HG02610 (cell line): ENCODE measurements at regions not wholly inside any gene's neighbourhood (a gene's known extent, or its start where the extent isn't known, plus 50 kb on each side); places are given as distances from the start of the nearest gene placed in this dataset.
"Not testable (repeated sequence)": the region's sequence is repeated elsewhere in the genome, so short reads cannot be mapped to it uniquely, and the experiment has no call there.

Experiments used
- ATAC-seq: cut with Tn5 transposase; IDR thresholded peaks from one replicate; pipeline ENCODE4 v1.9.1; 2021; ENCODE audit warnings: mild to moderate bottlenecking, moderate library complexity; ENCODE audit not compliant: unreplicated experiment

- ATAC-seq = no peak
Observed at GRCh38 chrX:7640392-7640791, 202.6 kb upstream of the VCX start.

- ATAC-seq = no peak
Observed at GRCh38 chrX:7638078-7638710, 204.8 kb upstream of the VCX start.

DNA sequence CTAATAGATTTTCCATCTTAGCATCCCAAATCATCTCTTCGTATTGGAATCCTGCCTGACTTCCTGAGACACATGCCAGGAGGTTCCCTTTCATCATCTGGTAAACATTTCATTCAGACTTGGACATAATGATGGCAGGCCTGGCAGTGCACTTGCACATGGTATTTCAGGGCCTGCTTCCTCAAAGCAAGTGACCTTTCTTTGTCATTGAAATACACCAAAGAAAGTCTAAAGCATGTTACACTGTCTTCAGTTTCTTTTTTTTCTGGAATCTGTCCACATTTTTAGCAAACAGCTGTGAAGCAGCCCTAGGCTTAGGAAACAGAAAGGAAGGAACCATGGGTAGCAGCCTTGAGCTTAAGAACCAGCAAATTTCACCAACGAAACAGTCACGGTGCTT is 205.9 kb upstream of the VCX start:
- ATAC-seq = no peak

- no peak for ATAC-seq
Observed at GRCh38 chrX:7635604-7636003, 207.4 kb upstream of the VCX start.

GRCh38 chrX:7620560-7620959 is 222.4 kb upstream of the VCX start:
- no peak for ATAC-seq

- no peak for ATAC-seq
Observed at GRCh38 chrX:7617994-7618393, 225.0 kb upstream of the VCX start.

DNA sequence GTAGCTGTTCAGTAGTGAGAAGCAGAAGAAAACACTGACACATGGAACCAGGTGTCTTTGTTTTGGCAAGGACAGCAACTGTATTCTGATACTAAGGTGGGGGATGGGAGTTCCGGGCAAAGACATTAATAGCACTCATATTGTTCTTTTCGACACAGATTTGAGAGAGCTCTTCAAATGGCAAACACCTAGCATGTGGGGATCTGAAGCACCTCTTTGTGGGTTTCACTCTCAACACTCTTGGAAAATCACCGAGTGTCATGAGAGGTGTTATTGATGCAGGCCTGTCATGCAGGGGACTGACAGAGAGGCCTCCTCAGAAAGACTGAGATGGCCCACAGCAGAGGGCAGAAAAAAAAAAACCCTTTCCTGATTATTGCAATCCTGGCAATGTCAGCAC is 228.4 kb upstream of the VCX start:
- no peak for ATAC-seq

DNA sequence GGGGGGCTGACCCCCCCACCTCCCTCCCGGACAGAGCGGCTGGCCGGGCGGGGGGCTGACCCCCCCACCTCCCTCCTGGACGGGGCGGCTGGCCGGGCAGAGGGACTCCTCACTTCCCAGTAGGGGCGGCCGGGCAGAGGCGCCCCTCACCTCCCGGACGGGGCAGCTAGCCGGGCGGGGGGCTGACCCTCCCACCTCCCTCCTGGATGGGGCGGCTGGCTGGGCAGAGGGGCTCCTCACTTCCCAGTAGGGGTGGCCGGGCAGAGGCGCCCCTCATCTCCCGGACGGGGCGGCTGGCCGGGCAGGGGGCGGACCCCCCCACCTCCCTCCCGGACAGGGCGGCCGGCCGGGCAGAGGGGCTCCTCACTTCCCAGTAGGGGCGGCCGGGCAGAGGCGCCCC is 234.3 kb upstream of the VCX start:
- not testable (repeated sequence) for ATAC-seq

DNA sequence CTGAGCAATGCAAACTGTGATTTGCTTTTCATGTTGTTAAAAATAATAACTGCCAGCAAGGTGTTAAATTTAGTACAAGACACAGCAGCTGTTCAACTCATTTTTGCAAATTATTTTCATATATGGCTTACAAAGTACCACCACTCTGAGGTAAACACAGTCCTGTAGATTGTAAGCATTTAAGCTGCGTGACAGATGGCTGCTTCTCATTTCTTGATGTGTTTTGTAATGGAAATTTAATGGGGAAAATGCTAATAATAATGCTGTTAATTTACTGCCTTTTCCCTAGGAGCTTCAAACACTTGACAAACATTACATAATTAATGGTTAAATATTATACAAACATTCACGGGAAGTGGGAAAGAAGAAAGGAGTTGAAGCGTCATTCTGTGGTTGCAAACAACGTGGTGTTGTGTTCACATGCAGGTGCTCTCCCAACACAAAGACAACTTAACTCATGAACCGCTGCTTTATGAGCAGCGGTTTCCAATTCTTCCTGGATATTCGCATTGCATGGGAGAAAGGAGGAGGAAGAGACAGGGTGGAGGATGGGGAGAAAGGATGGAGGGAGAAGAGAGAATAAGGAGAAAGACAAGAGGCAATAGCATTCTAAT is 236.8 kb upstream of the VCX start:
- no peak for ATAC-seq

GRCh38 chrX:7603387-7603786 is 239.6 kb upstream of the VCX start:
- ATAC-seq = no peak

DNA sequence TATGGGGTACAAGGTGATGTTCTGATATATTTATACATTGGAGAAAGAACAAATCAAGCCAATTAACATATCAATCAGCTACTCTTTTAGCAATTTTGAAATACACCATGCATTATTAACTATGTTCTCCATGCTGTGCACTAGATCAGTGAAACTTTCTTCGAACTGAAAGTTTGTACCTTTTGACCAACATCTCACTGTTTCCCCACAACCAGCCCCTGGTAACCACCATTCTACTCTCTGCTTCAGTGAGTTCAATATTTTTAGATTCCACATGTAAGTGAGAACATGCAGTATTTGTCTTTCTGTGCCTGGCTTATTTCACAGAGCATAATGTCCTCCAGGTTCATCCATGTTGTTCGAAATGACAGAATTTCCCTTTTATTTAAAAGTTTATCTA is 246.1 kb upstream of the VCX start:
- no peak for ATAC-seq

GRCh38 chrX:7593370-7593769 is 249.6 kb upstream of the VCX start:
- ATAC-seq = not testable (repeated sequence)

- ATAC-seq = no peak
Observed at GRCh38 chrX:7586126-7586525, 256.8 kb upstream of the VCX start.

- no peak for ATAC-seq
Observed at GRCh38 chrX:7582191-7582590, 260.8 kb upstream of the VCX start.

DNA sequence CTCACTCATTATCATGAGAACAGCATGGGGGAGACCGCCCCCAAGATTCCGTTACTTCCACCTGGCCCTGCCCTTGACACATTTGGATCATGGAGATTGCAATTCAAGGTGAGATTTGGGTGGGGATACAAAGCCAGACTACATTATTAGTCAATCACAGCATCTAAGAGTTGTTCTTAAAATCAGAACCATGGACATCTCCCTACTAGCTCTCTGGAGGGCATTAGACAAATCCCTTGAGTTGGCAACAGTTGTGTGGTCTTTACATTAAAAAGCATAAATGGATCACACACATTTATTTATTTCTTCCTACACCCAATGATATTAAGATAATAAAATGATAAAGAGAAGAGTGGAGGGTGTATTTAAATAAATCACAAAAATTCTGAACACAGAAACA is 262.8 kb upstream of the VCX start:
- no peak for ATAC-seq

- ATAC-seq = no peak
Observed at GRCh38 chrX:7574325-7574724, 268.6 kb upstream of the VCX start.

DNA sequence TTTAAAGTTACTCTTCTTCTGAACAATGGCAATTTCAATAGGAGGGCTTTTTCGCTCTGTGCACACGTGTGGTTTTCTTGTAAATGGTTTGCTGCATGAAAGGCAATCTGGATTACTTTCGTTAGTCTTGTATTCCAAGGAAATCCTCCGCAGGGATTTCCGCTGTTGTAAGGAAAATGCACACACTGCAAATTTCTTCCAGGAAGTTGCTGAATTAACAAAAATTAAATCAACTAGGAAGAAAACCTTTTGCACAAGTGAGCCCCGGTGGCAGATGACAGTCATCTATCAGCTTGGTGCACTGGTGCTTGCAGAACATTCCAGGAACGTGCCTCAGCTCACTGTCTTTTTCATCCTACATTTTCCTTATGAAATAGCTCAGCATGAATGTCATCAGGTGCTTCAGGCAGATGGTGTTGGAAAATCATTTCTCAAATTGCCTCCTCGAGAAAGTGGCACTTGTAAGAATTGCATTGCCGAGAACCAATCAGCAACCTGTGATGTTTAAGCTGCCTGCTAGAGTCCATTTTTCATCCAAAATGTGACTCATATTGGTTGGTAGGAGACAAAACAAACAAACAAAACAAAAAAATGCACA is 272.4 kb upstream of the VCX start:
- ATAC-seq = no peak

DNA sequence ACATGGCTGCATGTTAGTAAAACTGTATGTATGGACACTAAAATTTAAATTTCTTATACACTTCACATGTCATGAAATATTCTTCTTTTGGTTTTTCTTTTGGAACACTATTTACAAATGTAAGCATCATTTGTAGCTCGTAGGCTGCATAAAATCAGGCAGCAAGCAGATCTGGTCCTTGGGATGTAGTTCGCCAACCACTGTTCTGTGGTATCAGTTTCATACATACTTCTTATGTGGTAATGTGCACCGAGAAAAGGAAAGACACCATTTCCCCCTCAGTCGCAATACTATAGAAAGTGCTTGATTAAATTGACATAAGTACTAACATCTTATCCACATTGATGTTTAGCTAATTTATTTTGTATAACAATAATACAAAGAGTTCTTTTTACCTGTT is 274.4 kb upstream of the VCX start:
- no peak for ATAC-seq

- no peak for ATAC-seq
Observed at GRCh38 chrX:7568130-7568529, 274.8 kb upstream of the VCX start.

DNA sequence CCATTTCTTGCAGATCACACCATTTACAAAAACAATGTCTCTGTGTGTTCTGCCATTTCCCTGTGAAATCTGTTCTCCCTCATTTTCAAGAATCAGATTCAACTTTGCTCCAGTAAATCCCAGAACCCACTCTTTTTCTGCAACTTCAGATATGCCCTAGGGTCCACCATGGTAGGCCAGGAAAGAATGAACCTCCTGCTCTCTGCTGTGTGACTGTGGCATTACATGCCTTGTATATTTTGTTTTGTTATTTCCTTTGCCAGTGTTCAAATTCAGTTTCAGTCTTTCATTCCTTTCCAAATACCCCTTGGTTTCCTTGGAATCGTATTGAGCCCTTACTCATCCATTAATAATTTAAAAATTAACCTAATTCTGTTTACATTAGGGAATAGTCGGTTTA is 290.2 kb upstream of the VCX start:
- ATAC-seq = no peak

DNA sequence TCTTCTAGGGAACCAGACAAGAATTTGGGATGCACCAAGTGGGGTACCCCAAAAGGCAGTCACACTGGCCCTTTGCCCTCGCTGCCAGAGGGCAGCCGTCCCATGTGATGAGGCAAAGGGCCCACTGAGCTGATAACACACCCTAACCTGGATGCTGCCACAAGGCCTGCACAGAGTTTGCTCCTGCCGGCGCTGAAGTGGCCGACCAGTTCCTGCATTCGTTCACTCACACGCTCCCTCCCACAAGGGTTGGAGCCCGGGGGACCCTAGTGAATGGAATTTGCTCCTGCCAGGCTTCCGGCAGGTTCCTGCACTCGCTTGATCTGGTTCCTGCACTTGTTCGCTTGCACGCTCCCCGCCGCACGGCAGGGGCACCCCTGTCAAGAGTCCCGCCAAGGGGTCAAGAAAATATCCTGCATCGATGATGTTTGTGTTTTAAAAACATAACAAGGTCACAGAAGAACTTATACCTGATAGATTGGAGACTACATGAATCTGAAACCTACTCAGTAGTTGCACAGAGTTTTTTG is 296.4 kb upstream of the VCX start:
- no peak for ATAC-seq

GRCh38 chrX:7545564-7545963 is 297.4 kb upstream of the VCX start:
- no peak for ATAC-seq
